Bone marrow (tissue), 2 donors: ENCODE measurements at regions not wholly inside any gene's neighbourhood (a gene's known extent, or its start where the extent isn't known, plus 50 kb on each side); places are given as distances from the start of the nearest gene placed in this dataset.

Experiments
- DNase-seq, 2 donors: peaks; one replicate each; lab custom pipeline; 2025; lab: John Stamatoyannopoulos, UW

DNA sequence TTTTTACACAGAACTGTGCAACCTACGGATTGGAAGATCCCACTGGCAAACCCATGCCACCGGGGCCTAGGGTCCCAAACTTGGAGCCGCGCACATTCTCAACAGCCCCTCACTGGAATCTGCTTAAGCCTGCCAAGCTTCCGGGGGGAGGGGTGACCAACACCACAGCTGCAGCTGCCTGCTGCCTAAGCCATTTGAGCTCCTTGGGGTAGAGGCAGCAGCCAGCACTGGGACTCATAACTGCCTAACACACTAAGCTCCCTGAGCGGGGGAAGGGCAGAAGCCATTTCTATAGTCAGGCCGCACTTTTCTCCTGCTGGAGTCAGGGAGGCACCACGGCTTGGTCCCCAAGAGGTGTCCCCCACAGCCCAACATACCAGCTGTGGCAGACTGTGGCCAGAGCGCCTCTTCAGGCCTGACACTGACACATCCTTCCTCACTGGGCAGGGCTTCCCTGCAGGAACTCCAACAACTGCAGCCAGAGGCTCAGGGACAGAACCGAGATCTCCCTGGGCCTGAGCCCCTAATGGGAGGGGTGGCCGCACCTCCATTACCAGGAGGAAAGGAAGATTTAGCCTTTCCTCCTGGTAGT, 270.3 kb upstream of the ECI2 start:
- no peak for DNase-seq

DNA sequence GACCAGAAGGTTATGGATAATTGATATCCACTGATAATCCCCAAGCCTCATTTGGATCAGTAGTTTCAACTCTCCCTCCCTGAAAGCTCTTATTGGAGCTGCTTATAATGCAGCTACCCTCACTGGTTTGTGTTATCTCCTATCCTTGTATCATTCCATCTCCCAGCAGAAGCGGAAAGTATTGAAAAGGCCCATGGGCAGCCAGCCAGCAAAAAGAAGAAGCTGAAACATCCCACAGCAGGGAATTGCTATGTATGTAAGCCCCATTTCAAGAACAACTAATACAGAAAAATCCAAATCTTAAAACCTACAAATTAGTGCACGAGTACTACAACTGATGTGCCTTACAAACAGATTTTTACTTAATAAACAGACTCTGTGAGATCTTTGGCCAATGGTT, 269.0 kb upstream of the ECI2 start:
- no peak for DNase-seq

DNA sequence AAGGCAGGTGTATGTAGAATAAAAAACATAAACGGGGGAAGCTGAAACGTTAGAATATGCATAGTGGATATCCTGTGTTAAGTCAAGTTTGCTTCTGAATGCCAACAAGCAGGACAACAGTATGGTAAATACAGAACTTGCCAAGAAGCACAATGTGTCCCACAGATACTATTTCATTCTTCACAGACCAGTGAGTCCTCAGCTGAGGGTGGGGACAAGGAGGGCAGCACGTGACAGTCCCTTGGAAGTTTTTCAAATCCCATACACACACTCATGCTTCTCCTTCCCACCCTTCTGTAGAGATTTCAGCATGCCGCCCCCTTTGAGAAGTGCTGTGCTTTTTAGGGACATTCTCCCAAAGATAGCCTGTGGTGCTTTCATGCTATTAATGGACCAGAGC, 268.5 kb upstream of the ECI2 start:
- DNase-seq = no peak

DNA sequence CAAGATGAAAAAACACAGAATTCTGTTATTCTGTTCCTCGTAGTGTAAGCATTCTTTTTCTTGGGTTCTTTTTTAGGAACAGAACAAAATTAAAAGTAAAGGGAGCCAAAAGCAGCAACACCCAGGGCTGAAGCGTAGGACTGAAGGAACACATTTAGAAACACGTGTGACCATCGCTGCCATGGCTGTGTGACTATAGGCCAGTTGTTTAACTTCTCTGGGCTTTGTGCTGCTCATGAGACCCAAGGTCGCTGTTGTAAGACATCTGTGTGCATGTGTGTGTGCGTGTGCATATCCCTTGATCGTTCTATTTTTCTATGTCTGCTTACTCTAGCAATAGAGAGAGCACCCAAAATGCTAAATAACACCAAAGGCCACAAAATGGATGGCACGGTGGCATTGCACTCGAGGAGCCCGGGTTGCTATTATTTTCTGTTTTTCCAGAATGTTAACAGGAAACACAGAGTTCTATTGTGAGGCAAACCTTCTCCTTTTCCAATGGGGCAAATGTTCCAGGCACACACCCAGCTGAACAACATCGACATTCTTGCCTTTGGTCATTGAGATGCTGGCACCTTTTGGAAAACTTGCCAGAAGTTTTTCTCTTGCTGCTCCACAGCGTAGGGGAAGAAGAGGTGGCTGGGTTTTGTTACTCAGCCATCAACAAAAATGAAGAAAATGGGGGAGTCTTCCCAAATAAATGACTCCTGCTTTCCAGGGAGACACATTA, 267.8 kb upstream of the ECI2 start:
- no peak for DNase-seq

DNA sequence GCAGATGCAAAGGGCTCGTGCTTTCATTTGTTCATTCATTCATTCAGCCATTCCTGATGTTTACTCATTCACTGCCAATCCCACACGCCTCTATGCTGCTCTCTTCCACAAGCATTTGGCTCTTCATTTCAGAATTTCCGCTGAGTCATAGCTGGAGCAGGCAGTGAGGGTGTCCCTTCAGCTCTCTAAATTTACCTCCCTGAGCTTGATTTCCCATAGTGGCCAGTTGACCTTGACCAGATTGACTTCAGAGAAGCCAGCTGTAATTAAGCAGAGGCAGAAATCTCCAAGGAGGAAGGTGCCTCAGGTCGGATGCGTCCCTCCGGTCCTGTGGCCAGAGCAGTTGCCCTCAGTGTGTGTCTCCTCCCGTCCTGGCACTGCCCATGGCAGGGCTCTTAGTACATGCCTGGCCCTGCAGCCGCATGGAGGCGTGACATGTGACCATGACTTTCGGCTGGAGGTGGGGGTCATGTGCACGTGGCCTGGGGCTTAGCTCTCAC, 267.2 kb upstream of the ECI2 start:
- DNase-seq = no peak

DNA sequence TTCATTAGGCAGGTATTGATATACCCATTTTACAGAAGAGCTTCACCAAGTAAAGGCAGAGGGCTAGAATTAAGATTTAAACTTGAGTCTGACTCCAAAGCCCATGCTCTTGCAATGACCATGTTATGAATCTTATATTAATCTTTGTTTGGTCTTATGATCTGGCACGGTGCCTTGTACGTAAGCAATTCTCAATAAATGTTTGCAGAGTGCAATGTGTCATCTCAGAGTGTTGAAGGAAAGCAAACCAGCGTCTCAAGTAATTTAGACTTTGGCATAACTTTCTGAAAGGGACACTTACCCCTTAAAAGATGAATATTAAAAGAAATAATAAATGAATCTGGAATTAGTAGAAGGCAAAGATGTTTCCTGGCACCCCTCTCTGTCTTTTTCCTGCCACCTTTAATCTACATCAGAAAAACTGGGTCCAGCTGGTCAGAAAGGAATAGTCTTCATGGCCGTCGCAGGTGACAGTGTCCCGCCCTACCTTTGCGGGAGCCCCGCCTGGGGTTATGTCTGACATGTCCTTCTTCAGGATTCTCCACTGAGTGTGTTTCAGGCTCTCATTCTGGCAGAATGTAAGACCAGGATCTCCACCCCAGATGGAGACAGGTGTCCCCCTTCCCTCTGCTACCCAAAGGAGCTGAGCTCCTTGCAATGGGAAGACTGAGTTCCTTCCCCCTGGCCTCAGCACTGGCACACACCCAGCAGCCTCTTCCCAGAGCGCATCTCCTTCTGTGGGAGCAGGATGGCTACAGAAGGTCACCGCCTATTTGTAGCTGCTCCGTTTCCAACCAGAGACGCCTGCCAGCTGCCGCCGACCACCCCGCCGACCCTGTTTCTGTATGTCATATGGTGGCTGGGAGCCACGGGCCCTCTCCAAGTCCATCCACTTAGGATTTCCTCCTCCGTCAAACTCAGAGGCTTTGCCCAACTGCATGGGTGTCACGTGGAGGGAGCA, 266.3 kb upstream of the ECI2 start:
- DNase-seq = no peak

DNA sequence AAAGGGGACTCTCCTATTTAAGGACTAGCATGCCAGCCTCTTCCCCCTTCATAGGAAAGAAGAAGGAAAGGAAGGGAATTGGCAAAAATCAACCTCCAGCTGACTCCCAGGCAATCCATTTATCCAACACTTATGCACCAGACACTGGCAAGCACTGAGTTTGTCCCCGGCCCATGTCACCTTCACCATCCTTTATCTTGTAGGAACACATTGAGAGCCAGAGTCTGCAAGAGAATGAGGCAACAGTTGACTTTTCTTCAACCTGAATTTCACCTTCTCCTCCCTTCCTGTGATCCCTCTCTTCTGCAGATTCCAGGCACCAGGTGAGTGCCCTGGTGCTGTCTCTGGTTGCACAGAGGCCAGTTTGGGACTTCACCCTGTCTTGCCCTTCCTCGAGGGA, 264.3 kb upstream of the ECI2 start:
- DNase-seq = no peak

DNA sequence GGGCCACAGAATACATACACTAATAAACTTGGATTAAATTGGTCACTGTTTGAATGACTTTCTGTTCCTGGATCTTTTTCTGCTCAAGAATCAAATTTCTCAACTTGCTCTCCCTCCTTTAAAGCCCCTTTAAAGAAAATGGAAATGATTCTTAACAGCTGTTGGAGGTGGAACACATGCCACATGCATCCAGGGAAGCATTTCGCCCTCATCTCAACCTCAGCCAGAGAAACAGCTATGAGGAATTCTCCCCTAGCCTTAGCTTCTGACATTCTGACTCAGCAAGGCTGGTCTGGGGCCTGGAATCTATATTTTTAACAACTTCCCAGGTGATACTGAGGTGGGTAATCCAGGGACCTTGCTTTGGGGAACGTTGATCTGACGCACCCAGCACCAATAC, 263.4 kb upstream of the ECI2 start:
- DNase-seq = no peak

DNA sequence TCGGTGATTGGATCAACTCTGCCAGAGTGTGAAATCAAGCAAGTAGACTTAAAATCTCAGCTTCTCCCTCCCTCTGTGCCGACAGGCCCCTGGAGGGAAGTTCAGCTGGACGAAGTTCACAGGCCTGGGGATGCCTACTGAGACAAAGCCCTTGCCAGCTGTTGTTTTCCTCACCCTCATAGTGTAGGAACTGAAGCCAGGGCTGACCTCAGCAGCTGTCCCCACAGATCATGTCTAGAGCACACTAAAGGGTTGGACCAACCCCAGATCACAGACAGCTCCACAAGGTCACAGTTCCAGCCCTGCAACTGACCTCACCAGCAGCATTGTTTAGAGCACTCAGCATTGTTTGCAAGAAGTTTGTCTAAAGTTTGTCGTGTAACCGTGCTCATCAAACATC, 261.9 kb upstream of the ECI2 start:
- no peak for DNase-seq

DNA sequence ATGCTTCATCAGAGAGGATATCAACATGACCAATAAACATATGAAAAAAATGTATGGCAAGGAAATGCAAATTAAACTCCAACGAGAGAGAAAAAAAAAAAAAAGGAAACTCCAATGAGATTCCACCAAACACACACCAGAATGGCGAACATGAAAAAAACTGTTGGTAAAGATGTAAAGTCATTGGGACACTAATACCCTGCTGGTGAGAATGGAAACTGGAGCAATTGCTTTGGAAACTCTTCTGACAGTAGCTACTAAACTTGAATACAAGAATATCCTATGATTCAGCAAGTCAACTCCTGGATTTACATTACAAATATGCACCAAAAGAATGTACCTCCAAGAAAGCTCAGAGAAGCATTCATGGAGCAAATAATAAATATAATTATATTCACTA, 260.7 kb upstream of the ECI2 start:
- DNase-seq = no peak

DNA sequence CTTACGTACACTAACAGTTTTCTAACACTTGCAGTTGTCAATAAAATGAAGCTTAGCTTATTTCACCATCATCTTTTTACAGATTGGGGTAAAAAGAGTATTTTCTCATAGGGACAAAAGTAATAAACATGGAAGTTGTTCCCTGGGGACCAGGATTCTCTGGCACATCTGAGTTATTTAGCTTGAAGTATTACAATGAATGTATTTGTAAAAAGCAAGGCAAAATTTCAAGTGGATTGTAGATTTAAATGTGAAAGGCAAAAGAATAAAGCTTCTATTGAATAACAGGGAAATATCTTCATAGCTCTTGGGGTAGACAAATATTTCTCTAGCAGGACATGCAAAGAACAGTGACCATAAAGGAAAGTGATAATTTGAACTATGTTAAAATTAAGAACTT, 260.0 kb upstream of the ECI2 start:
- no peak for DNase-seq

DNA sequence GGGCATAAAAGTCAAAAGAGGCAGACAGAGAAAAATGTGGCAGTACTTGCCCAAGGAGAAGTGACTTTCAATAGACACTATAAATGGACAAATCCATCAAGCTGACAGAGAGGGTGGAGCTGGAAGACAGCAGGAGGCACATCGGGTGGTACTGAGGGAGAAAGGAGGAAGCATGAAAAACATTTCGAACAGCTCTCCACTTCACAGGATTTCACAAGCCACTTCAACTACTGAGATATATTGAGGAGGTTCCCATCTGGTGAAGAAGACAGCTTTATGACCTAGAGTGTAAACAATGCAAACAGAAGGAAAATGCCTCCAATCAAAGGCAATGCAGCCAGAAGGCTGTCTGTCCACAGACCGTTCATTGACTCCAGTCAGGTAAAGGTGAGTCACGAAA, 259.4 kb upstream of the ECI2 start:
- DNase-seq = no peak

DNA sequence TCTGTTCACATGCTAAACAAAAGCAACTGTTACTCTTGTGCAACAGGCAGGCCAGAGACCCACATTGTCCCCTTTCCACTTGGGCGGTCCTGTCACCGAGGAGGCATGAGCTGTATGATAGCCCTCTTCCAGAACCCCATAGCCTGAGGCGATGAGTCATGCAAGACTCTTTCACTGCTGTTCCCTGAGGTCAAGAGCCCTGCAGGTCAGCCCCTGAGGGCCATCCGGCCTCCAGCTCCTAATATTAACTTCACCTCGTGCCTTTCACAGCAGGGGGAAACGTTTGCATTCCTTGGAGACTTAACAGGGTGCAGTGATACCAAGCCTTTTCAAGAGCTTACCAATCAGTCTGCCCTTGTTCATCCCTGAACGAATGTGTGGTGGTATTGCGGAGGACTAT, 253.3 kb upstream of the ECI2 start:
- no peak for DNase-seq

DNA sequence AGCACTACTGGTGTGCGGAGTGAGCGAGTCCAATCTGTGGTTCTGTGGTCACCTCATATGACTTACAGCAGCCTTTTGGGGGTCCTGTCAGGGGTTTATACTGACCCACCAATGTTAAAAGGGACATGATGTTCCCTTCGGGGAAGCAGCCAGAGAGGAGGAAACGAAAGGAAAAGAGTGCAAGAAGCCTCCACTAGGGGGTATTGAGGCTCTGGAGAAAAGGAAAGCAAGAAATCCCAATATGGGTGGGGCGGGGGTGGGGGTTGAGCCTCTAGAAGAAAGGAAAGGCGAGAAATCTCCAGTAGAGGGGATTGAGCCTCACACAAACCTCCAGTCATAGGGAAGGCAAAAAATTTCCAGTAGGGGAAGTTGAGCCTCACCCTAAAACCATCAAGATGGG, 249.3 kb upstream of the ECI2 start:
- DNase-seq = no peak

DNA sequence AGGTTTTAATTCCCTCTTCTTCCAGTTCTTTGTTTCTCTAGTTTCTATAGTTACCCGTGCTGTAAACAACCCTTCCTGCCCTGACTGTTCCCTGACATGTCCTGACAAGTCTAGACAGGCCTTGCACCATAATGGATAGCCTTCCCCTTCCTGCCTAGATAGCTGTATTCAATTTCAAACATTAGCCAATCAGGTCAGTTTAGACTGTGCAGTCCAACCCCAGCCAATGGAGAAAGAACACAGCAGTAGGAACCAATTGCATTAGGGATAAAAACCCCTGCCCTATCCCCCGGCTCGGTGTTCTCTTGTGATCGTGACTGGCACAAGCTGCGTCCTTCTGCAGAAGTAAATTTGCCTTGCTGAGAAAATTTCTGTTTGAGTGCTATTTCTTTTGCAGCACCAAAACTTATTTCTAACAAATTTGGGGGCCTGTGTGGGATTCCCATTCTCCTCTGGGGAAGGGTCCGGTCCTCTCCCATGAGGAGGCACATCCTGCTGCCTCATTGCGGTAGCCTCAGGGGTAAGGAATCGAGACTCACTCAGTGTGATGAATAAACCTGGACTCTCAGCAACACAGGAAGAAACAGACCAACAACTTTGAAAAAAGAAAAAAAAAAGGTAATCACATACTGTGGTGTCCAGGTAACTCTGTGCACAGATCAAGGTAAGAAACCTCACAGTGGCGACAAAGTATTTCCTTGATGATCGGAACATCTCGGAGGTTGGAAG, 248.7 kb upstream of the ECI2 start:
- no peak for DNase-seq

DNA sequence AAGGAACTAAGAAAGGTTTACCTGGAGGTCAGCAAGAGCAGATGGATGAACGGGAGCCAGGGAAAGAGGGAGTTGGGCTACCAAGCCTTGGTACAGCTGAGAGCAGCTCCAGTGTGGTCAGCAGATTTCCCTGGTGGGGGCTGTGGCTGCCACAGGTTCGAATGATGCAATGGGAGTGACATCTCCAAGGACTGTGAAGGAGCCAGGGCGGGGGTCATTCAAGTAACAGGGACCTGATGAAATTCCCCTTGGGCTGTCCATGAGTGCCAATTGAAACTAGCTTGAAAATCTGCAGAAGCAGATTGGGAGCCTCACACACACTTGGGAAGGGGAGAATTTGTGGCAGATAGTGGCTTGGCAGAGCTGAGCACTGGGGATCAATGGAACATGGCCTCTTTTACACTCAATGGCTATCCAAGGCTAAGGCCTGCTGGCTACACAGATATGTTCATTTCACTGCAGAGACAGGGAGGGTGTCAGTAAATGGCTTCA, 247.0 kb upstream of the ECI2 start:
- no peak for DNase-seq

DNA sequence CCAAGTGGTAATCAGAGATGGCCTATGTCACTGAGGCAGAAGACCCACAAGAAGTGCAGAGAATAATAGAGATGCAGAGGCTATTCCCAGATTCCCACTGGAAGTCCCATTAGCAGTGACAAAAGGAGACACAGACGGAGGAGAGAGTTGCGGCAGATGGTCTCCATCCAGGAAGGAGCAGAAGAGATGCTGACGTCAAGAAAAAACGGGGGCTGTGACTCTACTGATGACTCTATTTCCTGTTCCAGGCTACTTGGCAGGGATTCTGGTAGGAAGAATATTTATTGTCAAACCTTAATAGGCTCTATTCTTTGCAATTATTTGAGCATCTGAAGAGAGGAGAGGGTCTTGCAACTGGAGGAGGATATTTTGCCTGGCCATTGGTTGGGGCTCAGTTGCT, 246.0 kb upstream of the ECI2 start:
- DNase-seq = no peak

DNA sequence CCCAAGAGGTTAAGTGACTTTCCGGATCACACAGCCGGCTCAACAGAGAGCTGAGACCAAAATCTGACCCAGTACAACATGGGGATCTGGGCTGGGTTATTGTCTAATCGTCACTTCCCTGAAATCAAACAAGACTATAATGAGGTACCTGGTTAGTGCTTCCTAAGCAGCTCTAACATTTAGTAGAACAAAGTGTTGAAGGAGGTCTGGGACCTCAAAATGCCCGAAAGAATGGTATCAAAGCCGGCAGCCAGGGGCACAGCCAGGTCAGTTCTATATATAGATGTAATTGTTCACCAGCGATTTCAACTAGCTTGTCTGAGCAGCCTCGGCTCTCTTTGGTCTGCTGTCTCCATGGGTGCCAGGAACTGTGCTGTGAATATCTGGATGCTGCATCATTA, 245.5 kb upstream of the ECI2 start:
- DNase-seq = no peak

DNA sequence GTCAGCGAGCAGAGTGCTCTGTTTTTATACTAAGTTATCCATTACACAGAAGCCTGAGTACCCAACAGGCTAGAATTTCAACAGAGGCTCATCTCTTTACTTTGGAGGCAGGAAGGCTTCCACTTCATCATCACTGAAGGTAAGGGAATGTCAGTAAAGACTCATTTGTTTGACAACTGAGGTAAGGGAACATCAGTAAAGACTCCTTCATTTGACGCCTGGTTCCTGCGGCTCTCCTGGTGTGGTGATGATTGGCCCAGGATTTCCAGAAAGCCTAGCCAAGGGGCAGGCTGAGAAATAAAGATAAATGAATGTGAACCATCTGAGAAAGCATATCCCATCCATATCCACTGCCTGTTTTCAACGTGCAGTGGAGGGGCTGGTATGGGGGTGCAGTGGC, 244.6 kb upstream of the ECI2 start:
- DNase-seq = no peak

DNA sequence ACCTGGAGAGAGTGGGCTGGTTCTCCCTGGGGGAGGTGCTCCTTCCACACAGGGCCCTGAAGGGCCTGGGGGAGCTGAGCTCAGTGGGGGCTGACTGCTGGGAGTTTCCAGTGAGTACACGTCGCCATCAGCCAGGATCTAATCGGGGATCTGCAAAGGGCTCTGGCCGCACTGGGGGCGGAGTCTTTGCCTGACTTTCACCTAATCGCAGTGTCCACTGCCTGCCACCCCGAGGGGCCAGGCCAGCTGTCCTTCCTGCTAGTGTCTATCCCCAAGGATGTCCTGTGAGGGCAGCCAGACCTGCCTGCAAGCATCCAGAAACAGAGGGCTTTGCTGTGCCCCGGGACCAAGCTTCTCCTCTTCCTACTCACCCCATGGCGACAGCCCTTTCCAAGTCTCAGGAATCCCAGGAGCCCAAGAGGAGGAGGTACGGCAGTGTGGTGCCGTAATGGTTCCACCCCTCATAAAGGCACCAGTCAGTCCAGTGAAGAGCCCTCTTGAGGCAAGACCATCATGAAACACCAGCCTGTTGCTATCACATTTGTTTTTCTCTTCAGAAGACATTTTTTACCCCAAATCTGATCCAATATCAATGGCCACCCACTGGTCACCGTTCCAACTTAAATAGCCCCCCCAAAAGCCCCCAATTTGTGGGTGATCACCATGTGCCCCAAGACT, 243.1 kb upstream of the ECI2 start:
- DNase-seq = no peak

DNA sequence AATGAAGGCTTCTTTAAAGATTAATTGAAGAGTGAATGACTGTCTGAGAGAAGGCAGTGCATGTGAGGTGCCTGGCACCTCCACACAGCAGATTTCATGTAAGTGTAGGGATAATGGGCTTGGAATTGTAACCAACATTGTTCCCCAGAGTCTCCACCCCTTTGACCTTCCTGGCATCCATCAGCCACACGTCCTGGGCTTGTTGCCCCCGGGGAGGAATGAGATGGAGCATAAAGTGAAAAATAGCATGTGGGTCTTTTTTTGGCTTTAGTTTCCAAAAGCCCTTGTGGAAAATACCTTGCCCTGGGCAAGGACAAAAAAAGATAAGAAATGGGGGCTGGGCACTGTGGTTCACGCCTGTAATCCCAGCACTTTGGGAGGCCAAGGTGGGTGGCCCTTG, 242.2 kb upstream of the ECI2 start:
- DNase-seq = no peak
